ENCODE measurements at regions not wholly inside any gene's neighbourhood (a gene's known extent, or its start where the extent isn't known, plus 50 kb on each side); places are given as distances from the start of the nearest gene placed in this dataset.
"Not testable (repeated sequence)": the region's sequence is repeated elsewhere in the genome, so short reads cannot be mapped to it uniquely, and the experiment has no call there.

DNA sequence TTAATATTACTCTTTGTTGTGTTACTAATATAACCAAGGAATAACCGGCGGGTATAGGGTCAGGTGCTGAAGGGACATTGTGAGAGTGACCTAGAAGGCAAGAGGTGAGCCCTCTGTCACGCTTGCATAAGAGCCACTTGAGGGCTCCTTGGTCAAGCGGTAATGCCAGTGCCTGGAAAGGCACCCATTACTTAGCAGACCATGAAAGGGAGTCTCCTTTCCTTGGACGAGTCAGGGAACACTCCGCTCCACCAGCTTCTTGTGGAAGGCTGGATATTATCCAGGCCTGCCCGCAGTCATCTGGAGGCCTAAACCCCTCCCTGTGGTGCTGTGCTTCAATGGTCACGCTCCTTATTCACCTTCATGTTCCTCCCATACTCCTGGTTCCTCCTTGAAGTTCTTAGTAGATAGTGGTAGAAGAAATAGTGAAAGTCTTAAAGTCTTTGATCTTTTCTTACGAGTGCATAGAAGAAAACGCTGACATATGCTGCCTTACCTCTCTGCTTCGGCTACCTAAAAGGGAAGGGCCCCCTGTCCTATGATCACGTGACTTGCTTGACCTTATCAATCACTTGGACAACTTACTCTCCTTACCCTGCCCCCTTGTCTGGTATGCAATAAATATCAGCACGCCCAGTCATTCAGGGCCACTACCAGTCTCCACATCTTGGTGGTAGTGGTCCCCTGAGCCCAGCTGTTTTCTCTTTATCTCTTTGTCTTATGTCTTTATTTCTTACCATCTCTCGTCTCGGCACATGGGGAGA lies 59.6 kb upstream of the DMRTB1 start:
- not testable (repeated sequence) for DNase-seq

DNA sequence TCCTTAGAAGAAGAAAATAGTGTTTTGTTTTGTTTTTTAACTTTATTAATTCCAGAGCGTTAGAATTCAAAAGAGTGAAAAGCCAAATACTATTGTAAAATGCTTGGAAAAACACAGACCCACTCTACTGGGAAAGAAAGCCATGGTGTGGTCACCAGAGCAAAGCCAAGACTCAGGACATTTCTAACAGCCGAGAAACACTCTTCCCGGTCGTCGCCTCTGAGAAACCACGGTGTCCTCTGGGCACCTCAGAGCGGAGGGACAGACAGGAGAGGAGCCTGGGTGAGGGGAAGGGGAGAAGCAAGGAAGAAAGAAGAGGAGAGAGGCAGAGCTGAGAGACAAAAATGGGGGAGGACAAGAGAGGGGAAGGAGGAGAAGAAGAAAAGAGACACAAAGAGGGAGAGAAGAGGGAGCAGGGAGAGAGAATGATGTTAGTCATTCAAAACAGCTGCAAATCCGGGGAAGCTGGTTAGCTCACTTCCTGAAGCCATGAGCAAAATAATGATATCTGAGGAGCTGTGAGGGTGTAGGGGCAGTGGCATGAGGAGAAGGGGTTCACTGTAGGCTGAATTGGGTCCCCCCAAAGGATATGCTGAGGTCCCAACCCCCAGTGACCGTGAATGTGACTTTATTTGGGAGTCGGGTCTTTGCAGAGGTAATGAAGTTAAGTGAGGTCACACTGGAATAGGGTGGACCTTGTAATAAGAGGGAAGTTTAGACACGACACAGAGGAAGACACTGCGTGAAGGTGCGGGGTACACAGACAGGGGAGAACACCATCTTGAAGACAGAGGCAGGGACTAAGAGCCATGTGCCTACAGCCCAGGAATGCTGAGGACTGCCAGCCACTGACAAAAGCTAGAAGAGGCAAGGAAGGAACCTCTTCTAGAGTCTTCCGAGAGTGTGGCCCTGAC lies 58.2 kb upstream of the DMRTB1 start:
- no peak for DNase-seq

DNA sequence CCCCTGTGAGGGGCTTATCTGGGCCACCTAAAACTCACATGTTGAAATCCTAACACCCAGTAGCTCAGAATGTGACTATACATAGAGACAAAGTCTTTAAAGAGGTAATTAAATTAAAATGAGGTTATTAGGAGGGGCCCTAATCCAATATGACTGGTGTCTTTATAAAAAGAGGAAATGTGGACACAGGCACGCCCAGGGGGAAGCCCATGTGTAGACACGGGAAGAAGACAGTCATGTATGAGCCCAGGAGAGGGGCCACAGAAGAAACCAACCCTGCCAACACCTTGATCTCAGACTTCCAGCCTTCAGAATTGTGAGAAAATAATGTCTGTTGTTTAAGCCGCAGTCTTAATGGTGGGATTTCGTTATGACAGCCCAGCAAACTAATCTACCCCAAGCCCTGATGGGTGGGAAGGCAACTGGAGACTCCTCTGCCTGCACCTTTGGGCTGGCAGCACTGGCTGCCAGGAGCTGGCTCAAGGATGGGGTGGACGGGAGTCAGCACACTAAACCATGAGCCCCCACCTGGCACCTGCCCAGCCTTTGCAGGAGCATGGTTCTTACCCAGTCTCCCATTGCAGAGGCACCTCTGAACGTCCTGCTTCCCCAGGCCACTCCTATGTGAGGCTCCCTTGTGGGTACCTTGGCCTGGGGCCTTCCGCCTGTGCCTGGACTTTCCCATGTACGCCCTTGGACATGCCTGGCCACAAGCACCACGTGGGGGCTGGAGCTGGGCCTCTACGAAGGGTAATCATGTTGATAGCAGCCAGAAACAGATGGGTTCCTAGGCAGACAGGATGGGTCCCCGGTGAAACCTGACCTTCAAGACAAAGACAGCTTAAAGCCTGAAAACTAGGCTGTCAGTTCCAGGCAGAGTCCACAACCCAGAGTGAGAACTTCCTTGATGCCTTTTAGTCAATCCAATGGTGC lies 57.1 kb upstream of the DMRTB1 start:
- no peak for DNase-seq

DNA sequence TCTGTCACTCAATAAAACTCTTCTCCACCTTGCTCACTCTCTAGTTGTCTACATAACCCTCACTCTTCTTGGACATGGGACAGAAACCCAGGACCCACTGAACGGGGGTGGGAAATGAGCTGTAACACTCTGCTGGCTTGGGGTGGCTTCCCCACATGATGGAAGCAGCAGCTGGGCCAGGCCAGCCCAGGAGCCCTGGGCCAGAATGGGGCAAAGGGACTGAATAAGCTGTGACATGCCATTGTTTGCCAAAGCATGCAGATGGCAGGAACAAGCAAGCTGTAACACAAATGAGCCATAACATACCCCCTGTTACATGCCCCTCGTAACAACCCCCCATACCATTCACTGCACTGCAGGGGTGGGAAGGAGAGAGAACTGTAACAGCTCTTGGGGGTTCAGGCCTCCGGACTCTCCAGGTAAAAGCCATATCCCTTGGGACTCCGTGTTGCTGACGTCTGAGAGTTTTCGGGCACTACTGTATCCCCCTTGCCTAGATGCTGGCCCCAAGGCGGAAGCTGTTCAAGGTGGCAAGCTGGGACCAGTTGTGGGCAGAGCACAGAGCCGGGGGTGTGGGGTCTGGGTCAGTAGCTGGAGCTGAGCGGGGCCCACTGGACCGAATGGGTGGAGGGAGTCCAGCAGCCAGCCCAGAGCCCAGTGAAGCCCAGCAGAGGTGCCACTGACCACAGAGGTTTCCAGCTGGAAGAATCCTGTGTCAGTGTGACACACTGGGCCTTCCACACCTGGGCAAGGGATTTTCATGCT lies 56.1 kb upstream of the DMRTB1 start:
- DNase-seq = no peak

DNA sequence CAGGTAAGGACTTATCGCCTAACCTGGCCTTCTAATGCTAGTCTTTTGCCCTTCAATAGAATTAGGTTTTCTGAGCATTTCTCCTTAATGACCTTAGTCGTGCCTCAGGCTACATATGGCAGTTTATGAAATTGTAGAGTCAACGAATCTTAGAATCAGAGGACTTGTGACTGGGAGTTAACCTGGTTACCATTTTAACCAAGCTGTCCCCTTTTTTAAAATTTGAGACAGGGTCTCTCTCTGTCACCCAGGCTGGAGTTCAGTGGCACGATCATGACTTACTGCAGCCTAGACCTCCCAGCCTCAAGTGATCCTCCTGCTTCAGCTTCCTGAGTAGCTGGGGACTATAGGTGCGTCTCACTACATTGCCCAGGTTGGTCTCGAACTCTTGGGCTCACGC lies 53.5 kb upstream of the DMRTB1 start:
- no peak for DNase-seq

DNA sequence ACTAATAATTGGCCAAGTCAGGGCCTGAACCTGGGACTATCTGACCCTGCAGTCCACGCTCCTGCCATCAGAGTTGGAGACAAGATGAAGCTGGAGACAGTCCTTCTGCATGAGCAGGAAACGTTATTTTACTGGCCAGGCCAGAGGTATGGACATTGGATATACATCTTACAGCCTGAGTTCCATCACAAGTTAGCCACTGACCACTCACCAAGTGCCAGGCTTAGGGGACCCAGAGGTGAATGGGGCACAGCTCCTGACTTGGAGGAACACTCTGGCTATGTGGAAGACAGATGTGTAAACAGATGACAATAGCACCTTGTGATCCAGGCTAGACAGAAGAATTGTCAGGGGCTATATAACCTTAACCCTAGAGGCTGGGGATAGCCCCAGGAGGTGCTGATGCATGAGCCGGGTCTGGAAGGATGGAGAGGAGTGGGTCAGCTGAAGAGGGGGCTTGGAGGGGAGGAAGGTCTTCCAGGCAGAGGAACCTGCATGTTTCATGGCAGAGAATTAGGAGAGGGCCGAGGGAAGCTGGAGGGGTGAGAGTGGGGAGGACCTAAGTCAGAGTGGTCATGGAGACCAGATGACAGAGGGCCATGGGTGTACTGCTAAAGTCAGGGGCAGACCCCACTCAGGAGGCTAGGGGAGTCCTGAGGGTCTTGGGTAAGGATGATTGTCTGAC lies 52.5 kb upstream of the DMRTB1 start:
- no peak for DNase-seq

DNA sequence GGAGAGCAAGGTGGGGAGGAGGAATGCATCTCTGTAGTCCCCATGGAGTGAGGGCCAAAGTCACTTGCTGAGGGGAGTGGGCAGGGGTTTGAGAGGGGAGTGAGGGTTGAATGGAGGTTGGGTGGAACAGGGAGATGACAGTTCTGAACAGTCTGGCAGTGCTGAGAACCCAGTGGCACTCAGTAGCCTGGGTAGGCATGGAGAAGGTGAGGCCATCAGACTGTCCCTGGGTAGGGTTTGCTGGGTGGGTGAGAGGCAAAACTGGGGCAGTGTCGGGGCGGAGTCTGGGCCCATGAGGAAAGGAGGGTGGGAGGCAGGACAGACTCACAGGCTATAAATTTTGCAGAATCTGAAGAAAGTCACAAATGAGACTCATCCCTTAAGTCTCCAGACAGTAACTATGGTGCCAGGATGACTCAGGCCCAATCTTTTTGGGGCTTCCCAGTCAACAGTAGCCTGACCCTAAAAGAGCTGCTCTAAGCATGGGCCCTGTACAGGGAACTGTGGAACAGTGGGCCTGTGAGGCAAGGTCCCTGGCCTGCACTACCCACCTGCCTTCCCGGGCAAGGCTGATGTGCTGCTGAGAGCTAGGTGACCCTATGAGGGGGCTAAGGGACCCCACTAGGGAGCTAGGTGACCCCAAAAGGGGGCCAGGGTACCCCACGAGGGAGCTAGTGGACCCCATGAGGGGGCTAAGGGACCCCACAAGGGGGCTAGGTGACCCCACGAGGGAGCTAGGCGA lies 51.0 kb upstream of the DMRTB1 start:
- DNase-seq = no peak

DNA sequence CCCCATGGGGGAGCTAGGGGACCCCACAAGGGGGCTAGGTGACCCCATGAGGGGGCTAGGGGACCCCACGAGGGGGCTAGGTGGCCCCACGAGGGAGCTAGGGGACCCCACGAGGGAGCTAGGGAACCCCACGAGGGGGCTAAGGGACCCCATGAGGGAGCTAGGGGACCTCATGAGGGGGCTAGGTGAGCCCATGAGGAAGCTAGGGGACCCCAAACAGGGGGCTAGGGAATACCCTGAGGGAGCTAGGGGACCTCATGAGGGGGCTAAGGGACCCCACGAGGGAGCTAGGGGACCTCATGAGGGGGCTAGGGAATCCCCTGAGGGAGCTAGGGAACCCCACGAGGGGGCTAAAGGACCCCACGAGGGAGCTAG lies 50.5 kb upstream of the DMRTB1 start:
- DNase-seq = no peak

DNA sequence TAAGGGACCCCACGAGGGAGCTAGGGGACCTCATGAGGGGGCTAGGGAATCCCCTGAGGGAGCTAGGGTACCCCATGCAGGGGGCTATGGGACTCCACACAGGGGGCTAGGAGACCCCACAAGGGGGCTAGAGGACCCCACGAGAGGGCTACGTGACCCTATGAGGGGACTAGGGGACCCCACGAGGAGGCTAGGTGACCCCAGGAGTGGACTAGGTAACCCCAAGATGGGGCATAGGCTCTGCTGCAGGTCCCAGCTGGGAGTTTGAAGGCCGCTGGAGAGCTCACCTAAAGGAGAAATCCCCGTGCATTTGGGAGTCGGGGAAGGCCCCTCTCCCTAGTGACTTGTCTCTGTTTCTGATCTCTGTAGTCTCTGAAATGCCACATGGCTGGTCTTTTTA lies 50.0 kb upstream of the DMRTB1 start:
- no peak for DNase-seq

Measured in dermis blood vessel endothelial cell (primary cell).